HG03354 (cell line): ENCODE measurements at regions not wholly inside any gene's neighbourhood (a gene's known extent, or its start where the extent isn't known, plus 50 kb on each side); places are given as distances from the start of the nearest gene placed in this dataset.

ENCODE experiments used
- ATAC-seq: cut with Tn5 transposase; IDR thresholded peaks from one replicate; pipeline ENCODE4 v1.9.1; 2021; ENCODE audit warnings: mild to moderate bottlenecking; ENCODE audit not compliant: unreplicated experiment, poor library complexity, severe bottlenecking

GRCh38 chr5:133781436-133782225, 169.3 kb upstream of the FSTL4 start:
- no peak for ATAC-seq

- ATAC-seq, result no peak
Observed at GRCh38 chr5:133780619-133781280, 168.4 kb upstream of the FSTL4 start.

GRCh38 chr5:133779828-133780475, 167.6 kb upstream of the FSTL4 start:
- no peak for ATAC-seq

GRCh38 chr5:133778636-133779035, 166.3 kb upstream of the FSTL4 start:
- ATAC-seq, result no peak

GRCh38 chr5:133777951-133778350, 165.6 kb upstream of the FSTL4 start:
- ATAC-seq, result no peak

- ATAC-seq, result no peak
Observed at GRCh38 chr5:133775584-133776304, 163.4 kb upstream of the FSTL4 start.

- no peak for ATAC-seq
Observed at GRCh38 chr5:133773247-133774202, 161.2 kb upstream of the FSTL4 start.

- ATAC-seq, result no peak
Observed at GRCh38 chr5:133769842-133770241, 157.5 kb upstream of the FSTL4 start.

- no peak for ATAC-seq
Observed at GRCh38 chr5:133763744-133764143, 151.4 kb upstream of the FSTL4 start.

- ATAC-seq, result no peak
Observed at GRCh38 chr5:133761632-133762031, 149.3 kb upstream of the FSTL4 start.

GRCh38 chr5:133760532-133760931, 148.2 kb upstream of the FSTL4 start:
- ATAC-seq, result no peak

- no peak for ATAC-seq
Observed at GRCh38 chr5:133758641-133759040, 146.3 kb upstream of the FSTL4 start.

GRCh38 chr5:133757396-133757945, 145.1 kb upstream of the FSTL4 start:
- no peak for ATAC-seq

- no peak for ATAC-seq
Observed at GRCh38 chr5:133756756-133757155, 144.4 kb upstream of the FSTL4 start.

GRCh38 chr5:133756036-133756435, 143.7 kb upstream of the FSTL4 start:
- ATAC-seq, result no peak

GRCh38 chr5:133754575-133755169, 142.3 kb upstream of the FSTL4 start:
- ATAC-seq, result no peak

- ATAC-seq, result no peak
Observed at GRCh38 chr5:133753856-133754255, 141.5 kb upstream of the FSTL4 start.

GRCh38 chr5:133751846-133752245, 139.5 kb upstream of the FSTL4 start:
- ATAC-seq, result no peak
